HL-60 (cell line): ENCODE measurements at regions not wholly inside any gene's neighbourhood (a gene's known extent, or its start where the extent isn't known, plus 50 kb on each side); places are given as distances from the start of the nearest gene placed in this dataset.

Experiments used
- DNase-seq, 2 experiments: peaks; one replicate each; pipeline ENCODE4 v3.0.0-alpha.2; 2010 to 2020; ENCODE audit warnings: low read depth in 1 of 2, low spot score in 1 of 2
- H3K27ac ChIP-seq: fragments of 250-450 bp; sonication (Bioruptor Pico); replicated peaks from 2 replicates; pipeline ENCODE4 v1.5.1; 2020; ENCODE audit warnings: mild to moderate bottlenecking, moderate library complexity
- H3K27me3 ChIP-seq: fragments of 250-450 bp; sonication (Bioruptor Pico); 2 replicates; pipeline ENCODE4 v1.5.1; 2021; ENCODE audit warnings: mild to moderate bottlenecking, moderate library complexity; ENCODE audit not compliant: insufficient read depth, poor library complexity, severe bottlenecking
- H3K4me3 ChIP-seq: replicated peaks from 2 replicates; pipeline ENCODE4 v1.5.1; 2011; ENCODE audit warnings: mild to moderate bottlenecking, control low read depth, low read length; ENCODE audit not compliant: insufficient read depth
- GABPA ChIP-seq: IDR thresholded peaks from 2 replicates; pipeline ENCODE4 v1.6.1; 2012; ENCODE audit warnings: low read depth
- POLR2AphosphoS5 ChIP-seq: IDR thresholded peaks from 2 replicates; pipeline ENCODE4 v1.6.1; 2012; ENCODE audit warnings: low read depth
- SPI1 ChIP-seq: IDR thresholded peaks from 2 replicates; pipeline ENCODE4 v1.6.1; 2012; ENCODE audit warnings: low read depth, mild to moderate bottlenecking, borderline replicate concordance
- TF ChIP-seq, protein P1 (sequence below): IDR thresholded peaks from 2 replicates; pipeline ENCODE4 v1.6.1; 2012; ENCODE audit warnings: low read depth; ENCODE audit not compliant: insufficient replicate concordance
- TF ChIP-seq, protein P2 (sequence below): IDR thresholded peaks from one replicate; pipeline ENCODE4 v1.5.1; 2011; ENCODE audit warnings: low read length, control low read depth, inconsistent platforms; ENCODE audit not compliant: insufficient read depth

DNA sequence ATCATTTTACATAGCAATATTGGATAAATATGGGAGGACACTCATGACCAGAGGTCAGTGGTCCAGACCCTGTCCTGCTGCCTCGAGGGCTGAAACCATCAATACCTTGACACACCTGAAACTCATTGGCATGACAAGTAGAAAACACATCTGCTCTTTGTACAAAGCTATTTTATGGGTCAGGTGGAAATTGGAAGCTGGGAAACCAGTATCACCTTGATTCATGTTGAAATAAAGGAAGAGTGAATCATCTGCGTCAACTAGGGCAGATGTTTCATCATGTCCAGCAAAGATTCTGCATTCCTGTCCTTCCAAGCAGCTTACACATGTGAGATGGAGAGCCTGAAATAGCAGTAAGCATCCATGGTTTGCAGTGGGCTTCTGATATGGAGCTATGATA lies 80.0 kb upstream of the ERBB4 start:
- no peak overlapping the region for H3K4me3 ChIP-seq
- no peaks in the 10 kb centered on the region for H3K27me3 ChIP-seq
- H3K27ac ChIP-seq, result no peak overlapping the region
- TF ChIP-seq POLR2AphosphoS5 (no peak), GABPA (no peak), SPI1 (no peak)
- TF ChIP-seq, protein P1, sequence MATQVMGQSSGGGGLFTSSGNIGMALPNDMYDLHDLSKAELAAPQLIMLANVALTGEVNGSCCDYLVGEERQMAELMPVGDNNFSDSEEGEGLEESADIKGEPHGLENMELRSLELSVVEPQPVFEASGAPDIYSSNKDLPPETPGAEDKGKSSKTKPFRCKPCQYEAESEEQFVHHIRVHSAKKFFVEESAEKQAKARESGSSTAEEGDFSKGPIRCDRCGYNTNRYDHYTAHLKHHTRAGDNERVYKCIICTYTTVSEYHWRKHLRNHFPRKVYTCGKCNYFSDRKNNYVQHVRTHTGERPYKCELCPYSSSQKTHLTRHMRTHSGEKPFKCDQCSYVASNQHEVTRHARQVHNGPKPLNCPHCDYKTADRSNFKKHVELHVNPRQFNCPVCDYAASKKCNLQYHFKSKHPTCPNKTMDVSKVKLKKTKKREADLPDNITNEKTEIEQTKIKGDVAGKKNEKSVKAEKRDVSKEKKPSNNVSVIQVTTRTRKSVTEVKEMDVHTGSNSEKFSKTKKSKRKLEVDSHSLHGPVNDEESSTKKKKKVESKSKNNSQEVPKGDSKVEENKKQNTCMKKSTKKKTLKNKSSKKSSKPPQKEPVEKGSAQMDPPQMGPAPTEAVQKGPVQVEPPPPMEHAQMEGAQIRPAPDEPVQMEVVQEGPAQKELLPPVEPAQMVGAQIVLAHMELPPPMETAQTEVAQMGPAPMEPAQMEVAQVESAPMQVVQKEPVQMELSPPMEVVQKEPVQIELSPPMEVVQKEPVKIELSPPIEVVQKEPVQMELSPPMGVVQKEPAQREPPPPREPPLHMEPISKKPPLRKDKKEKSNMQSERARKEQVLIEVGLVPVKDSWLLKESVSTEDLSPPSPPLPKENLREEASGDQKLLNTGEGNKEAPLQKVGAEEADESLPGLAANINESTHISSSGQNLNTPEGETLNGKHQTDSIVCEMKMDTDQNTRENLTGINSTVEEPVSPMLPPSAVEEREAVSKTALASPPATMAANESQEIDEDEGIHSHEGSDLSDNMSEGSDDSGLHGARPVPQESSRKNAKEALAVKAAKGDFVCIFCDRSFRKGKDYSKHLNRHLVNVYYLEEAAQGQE, result no peak
- TF ChIP-seq, protein P2, sequence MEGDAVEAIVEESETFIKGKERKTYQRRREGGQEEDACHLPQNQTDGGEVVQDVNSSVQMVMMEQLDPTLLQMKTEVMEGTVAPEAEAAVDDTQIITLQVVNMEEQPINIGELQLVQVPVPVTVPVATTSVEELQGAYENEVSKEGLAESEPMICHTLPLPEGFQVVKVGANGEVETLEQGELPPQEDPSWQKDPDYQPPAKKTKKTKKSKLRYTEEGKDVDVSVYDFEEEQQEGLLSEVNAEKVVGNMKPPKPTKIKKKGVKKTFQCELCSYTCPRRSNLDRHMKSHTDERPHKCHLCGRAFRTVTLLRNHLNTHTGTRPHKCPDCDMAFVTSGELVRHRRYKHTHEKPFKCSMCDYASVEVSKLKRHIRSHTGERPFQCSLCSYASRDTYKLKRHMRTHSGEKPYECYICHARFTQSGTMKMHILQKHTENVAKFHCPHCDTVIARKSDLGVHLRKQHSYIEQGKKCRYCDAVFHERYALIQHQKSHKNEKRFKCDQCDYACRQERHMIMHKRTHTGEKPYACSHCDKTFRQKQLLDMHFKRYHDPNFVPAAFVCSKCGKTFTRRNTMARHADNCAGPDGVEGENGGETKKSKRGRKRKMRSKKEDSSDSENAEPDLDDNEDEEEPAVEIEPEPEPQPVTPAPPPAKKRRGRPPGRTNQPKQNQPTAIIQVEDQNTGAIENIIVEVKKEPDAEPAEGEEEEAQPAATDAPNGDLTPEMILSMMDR, result no peak
- DNase-seq, result no peak

DNA sequence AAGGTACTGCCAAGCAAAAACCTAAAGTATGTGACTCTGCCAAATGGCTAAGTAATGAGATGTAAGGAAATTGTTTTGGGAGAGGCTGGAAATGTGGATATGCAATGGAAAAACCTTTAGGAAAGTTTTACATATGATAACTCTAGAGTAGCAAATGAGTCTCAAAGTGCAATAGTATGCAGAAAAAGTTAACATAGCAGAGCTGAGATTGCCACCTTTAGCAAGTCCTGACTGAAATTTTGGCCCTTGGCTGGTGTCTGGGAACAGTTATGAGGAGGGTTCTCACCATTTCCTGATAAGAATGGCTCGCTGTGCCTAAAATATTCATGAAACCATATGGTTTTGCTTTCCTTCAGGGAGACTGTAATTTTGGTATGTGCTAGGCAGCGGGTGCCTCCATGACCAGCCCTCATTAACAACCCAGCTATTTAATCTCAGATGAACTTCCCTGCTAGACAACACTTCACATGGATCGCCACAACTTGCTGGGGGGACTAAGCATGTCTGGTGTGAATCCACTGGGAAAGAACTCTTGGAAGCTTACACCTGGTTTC lies 72.3 kb upstream of the ERBB4 start:
- no peak overlapping the region for H3K27ac ChIP-seq
- TF ChIP-seq SPI1 (no peak), POLR2AphosphoS5 (no peak), GABPA (no peak)
- TF ChIP-seq, protein P2, result no peak
- TF ChIP-seq, protein P1, result no peak
- H3K4me3 ChIP-seq, result no peak overlapping the region
- no peak for DNase-seq
- H3K27me3 ChIP-seq, result no peaks in the 10 kb centered on the region

DNA sequence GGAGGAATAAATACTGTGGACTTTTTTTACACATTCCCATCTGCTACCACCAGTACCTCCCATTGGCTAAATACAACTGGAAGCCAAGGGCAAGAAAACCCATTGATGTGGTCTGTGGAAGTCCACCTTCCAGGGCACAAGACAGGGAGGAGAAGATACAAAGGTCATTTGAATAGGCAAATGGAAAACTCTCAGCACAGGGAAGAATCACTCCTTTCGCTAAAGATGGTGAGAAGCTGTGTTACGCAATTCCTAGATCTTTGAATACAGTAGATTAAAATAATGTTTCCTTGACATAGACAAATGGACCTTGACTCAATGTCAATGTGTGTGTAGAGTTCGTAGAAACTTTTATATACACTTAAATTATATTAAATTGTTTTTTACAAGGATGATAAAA lies 70.9 kb upstream of the ERBB4 start:
- Histone ChIP-seq H3K27me3 (no peaks in the 10 kb centered on the region), H3K4me3 (no peak overlapping the region), H3K27ac (no peak overlapping the region)
- no peak for DNase-seq
- no peak for TF ChIP-seq SPI1
- TF ChIP-seq, protein P2, result no peak
- no peak for TF ChIP-seq GABPA
- TF ChIP-seq, protein P1, result no peak
- TF ChIP-seq POLR2AphosphoS5, result no peak
